ENCODE measurements at regions not wholly inside any gene's neighbourhood (a gene's known extent, or its start where the extent isn't known, plus 50 kb on each side); places are given as distances from the start of the nearest gene placed in this dataset.

DNA sequence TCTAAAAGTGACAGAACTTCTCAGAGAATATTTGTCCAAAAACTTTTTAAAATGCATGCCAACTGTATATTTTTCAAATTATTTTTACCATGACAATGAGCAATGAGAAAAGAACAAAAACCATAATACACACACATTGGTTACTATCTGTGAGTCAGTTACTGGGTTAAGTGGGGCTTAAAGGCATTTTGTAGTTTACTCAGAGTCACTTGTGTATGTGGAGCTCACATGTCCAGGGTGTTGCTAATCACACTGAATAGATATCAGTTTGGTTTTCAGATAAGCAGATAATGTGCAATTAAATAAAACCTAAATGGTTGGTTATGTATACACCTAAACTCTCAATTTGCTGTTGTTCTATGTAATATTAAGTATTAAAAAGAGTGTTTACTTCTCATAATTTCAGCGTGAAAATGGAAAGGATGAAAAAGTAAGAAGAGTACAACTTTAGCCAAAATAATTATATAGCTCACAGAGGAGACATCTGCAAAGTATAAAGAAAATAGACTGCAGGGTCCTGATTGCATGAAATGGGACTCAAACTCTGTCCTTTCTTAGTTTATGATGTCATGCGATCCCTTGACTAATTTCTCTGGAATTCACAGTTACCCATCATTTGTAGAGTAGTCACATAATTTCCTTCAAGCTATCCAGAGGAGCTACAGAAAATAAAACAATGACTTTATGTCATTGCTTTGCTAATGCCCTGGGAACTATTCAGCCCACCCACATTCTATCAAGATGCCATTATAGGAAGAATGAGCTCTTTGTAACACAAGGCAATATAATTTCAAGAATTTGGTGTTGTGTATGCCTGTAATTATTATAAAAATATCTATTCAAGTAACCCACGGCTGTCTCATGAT, 388.0 kb upstream of the ZNF608 start:
- TF ChIP-seq, protein P1, sequence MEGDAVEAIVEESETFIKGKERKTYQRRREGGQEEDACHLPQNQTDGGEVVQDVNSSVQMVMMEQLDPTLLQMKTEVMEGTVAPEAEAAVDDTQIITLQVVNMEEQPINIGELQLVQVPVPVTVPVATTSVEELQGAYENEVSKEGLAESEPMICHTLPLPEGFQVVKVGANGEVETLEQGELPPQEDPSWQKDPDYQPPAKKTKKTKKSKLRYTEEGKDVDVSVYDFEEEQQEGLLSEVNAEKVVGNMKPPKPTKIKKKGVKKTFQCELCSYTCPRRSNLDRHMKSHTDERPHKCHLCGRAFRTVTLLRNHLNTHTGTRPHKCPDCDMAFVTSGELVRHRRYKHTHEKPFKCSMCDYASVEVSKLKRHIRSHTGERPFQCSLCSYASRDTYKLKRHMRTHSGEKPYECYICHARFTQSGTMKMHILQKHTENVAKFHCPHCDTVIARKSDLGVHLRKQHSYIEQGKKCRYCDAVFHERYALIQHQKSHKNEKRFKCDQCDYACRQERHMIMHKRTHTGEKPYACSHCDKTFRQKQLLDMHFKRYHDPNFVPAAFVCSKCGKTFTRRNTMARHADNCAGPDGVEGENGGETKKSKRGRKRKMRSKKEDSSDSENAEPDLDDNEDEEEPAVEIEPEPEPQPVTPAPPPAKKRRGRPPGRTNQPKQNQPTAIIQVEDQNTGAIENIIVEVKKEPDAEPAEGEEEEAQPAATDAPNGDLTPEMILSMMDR (IDR thresholded peaks at IDR 0.05), result no peak
- TF ChIP-seq, protein P2, sequence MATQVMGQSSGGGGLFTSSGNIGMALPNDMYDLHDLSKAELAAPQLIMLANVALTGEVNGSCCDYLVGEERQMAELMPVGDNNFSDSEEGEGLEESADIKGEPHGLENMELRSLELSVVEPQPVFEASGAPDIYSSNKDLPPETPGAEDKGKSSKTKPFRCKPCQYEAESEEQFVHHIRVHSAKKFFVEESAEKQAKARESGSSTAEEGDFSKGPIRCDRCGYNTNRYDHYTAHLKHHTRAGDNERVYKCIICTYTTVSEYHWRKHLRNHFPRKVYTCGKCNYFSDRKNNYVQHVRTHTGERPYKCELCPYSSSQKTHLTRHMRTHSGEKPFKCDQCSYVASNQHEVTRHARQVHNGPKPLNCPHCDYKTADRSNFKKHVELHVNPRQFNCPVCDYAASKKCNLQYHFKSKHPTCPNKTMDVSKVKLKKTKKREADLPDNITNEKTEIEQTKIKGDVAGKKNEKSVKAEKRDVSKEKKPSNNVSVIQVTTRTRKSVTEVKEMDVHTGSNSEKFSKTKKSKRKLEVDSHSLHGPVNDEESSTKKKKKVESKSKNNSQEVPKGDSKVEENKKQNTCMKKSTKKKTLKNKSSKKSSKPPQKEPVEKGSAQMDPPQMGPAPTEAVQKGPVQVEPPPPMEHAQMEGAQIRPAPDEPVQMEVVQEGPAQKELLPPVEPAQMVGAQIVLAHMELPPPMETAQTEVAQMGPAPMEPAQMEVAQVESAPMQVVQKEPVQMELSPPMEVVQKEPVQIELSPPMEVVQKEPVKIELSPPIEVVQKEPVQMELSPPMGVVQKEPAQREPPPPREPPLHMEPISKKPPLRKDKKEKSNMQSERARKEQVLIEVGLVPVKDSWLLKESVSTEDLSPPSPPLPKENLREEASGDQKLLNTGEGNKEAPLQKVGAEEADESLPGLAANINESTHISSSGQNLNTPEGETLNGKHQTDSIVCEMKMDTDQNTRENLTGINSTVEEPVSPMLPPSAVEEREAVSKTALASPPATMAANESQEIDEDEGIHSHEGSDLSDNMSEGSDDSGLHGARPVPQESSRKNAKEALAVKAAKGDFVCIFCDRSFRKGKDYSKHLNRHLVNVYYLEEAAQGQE (IDR thresholded peaks at IDR 0.05; ENCODE audit: insufficient read depth in 1 of 2, low read depth in 2 of 2, low read length in 1 of 2), result no peak
- no peak for TF ChIP-seq POLR2AphosphoS5 (IDR thresholded peaks at IDR 0.05; ENCODE audit: low read depth, low read length)
